T-helper 1 cell (primary cell): ENCODE measurements at regions not wholly inside any gene's neighbourhood (a gene's known extent, or its start where the extent isn't known, plus 50 kb on each side); places are given as distances from the start of the nearest gene placed in this dataset.
"Not testable (repeated sequence)": the region's sequence is repeated elsewhere in the genome, so short reads cannot be mapped to it uniquely, and the experiment has no call there.

Experiments used
- DNase-seq, 5 donors: peaks; one replicate each; pipeline ENCODE4 v3.0.0-alpha.2; 2012 to 2020

GRCh38 chr3:16770021-16770420 is 114.7 kb upstream of the PLCL2 start:
- no peak for DNase-seq

GRCh38 chr3:16770792-16771191 is 114.0 kb upstream of the PLCL2 start:
- no peak for DNase-seq

- not testable (repeated sequence) for DNase-seq
Measured at GRCh38 chr3:16773594-16773993, 111.2 kb upstream of the PLCL2 start.

GRCh38 chr3:16774536-16774935 is 110.2 kb upstream of the PLCL2 start:
- not testable (repeated sequence) for DNase-seq

GRCh38 chr3:16784973-16785372 is 99.8 kb upstream of the PLCL2 start:
- DNase-seq, result no peak

GRCh38 chr3:16785465-16785864 is 99.3 kb upstream of the PLCL2 start:
- no peak for DNase-seq

GRCh38 chr3:16788440-16789056 is 96.2 kb upstream of the PLCL2 start:
- no peak for DNase-seq

GRCh38 chr3:16789344-16790120 is 95.2 kb upstream of the PLCL2 start:
- no peak for DNase-seq

- DNase-seq, result no peak
Measured at GRCh38 chr3:16790432-16791400, 94.0 kb upstream of the PLCL2 start.

GRCh38 chr3:16793321-16793720 is 91.4 kb upstream of the PLCL2 start:
- no peak for DNase-seq

- no peak for DNase-seq
Measured at GRCh38 chr3:16794257-16794656, 90.5 kb upstream of the PLCL2 start.

- DNase-seq, result no peak
Measured at GRCh38 chr3:16795581-16795980, 89.2 kb upstream of the PLCL2 start.

- DNase-seq, result no peak
Measured at GRCh38 chr3:16797831-16798230, 86.9 kb upstream of the PLCL2 start.

GRCh38 chr3:16798738-16799137 is 86.0 kb upstream of the PLCL2 start:
- no peak for DNase-seq

GRCh38 chr3:16800361-16800760 is 84.4 kb upstream of the PLCL2 start:
- DNase-seq, result no peak

GRCh38 chr3:16801223-16801622 is 83.5 kb upstream of the PLCL2 start:
- no peak for DNase-seq

GRCh38 chr3:16801698-16802097 is 83.1 kb upstream of the PLCL2 start:
- no peak for DNase-seq

GRCh38 chr3:16802389-16802788 is 82.4 kb upstream of the PLCL2 start:
- DNase-seq, result no peak

- no peak for DNase-seq
Measured at GRCh38 chr3:16803019-16803418, 81.7 kb upstream of the PLCL2 start.

GRCh38 chr3:16807391-16807790 is 77.4 kb upstream of the PLCL2 start:
- DNase-seq, result no peak

- DNase-seq, result no peak
Measured at GRCh38 chr3:16808393-16809107, 76.2 kb upstream of the PLCL2 start.

GRCh38 chr3:16809482-16809881 is 75.3 kb upstream of the PLCL2 start:
- no peak for DNase-seq

GRCh38 chr3:16809993-16810392 is 74.8 kb upstream of the PLCL2 start:
- no peak for DNase-seq
